IMR-90 (cell line): ENCODE measurements at regions not wholly inside any gene's neighbourhood (a gene's known extent, or its start where the extent isn't known, plus 50 kb on each side); places are given as distances from the start of the nearest gene placed in this dataset.

Experiments
- ATAC-seq: fragments of 200-7000 bp; cut with Tn5 transposase; 2 replicates; pipeline ENCODE4 v1.9.1; 2020; ENCODE audit warnings: low read depth, mild to moderate bottlenecking, moderate library complexity
- BruUV-seq: library from RNA; stranded (reverse); fragments of 400-500 nt; replicated peaks from 2 replicates; lab custom pipeline; 2021; lab: Mats Ljungman, UMichigan
- CTCF ChIA-PET: fragments of 300-600 bp; formaldehyde crosslinking; extraction: SDS; loops from one replicate; lab custom pipeline; 2021; ENCODE audit warnings: antibody characterized with exemption; lab: Yijun Ruan, JAX
- POLR2A ChIA-PET: fragments of 300-600 bp; sonication (Branson Sonifier 250); formaldehyde crosslinking; loops from one replicate; lab custom pipeline; 2022; ENCODE audit warnings: antibody characterized with exemption; ENCODE audit not compliant: unreplicated experiment; lab: Charles Lee
- DNase-seq: peaks from one replicate; pipeline ENCODE4 v3.0.0; 2013
- H2AFZ ChIP-seq: replicated peaks from 2 replicates; pipeline ENCODE3; 2013; ENCODE audit warnings: low read length, mild to moderate bottlenecking; ENCODE audit not compliant: poor library complexity
- H2AK5ac ChIP-seq: 2 replicates; pipeline ENCODE4 v1.6.1; 2013; ENCODE audit warnings: low read depth, low read length, inconsistent platforms
- H2AK9ac ChIP-seq: replicated peaks from 2 replicates; pipeline ENCODE3; 2013; ENCODE audit warnings: mild to moderate bottlenecking, low read depth, low read length, moderate library complexity; ENCODE audit not compliant: poor library complexity
- H2BK120ac ChIP-seq: 2 replicates; pipeline ENCODE4 v1.6.1; 2013; ENCODE audit warnings: low read depth, low read length, inconsistent platforms
- H2BK15ac ChIP-seq: 3 replicates; pipeline ENCODE4 v1.6.1; 2013; ENCODE audit warnings: low read depth, low read length, inconsistent platforms
- H2BK20ac ChIP-seq: 2 replicates; pipeline ENCODE4 v1.6.1; 2013; ENCODE audit warnings: low read depth, mild to moderate bottlenecking, inconsistent platforms, low read length, moderate library complexity
- H2BK5ac ChIP-seq: 2 replicates; pipeline ENCODE4 v1.6.1; 2013; ENCODE audit warnings: mild to moderate bottlenecking, low read depth, low read length, inconsistent platforms; ENCODE audit not compliant: poor library complexity, severe bottlenecking
- H3K14ac ChIP-seq: replicated peaks from 2 replicates; pipeline ENCODE4 v1.6.1; 2013; ENCODE audit warnings: low read depth, low read length, inconsistent platforms
- H3K18ac ChIP-seq: 2 replicates; pipeline ENCODE4 v1.6.1; 2013; ENCODE audit warnings: low read depth, low read length, control low read depth
- H3K23ac ChIP-seq: 2 replicates; pipeline ENCODE4 v1.6.1; 2013; ENCODE audit warnings: low read depth, low read length, inconsistent platforms
- H3K27ac ChIP-seq: 2 replicates; pipeline ENCODE4 v1.5.1; 2013; ENCODE audit warnings: mild to moderate bottlenecking, control low read depth, low read length; ENCODE audit not compliant: insufficient read depth
- H3K27me3 ChIP-seq: 2 replicates; pipeline ENCODE4 v1.6.1; 2013; ENCODE audit warnings: low read length; ENCODE audit not compliant: control insufficient read depth, insufficient read depth
- H3K36me3 ChIP-seq: 2 replicates; pipeline ENCODE4 v1.6.1; 2013; ENCODE audit warnings: low read length, mixed read lengths; ENCODE audit not compliant: control insufficient read depth, insufficient read depth
- H3K4ac ChIP-seq: 2 replicates; pipeline ENCODE4 v1.6.1; 2013; ENCODE audit warnings: low read depth, low read length, inconsistent platforms
- H3K4me1 ChIP-seq: 2 replicates; pipeline ENCODE4 v1.6.1; 2013; ENCODE audit warnings: low read length, mixed read lengths; ENCODE audit not compliant: control insufficient read depth, insufficient read depth
- H3K4me2 ChIP-seq: 2 replicates; pipeline ENCODE4 v1.6.1; 2013; ENCODE audit warnings: low read depth, mild to moderate bottlenecking, control low read depth, low read length, moderate library complexity
- H3K4me3 ChIP-seq: 2 replicates; pipeline ENCODE4 v1.5.1; 2013; ENCODE audit warnings: low read depth, mild to moderate bottlenecking, control low read depth, low read length, moderate library complexity; ENCODE audit not compliant: insufficient read depth
- H3K56ac ChIP-seq: 2 replicates; pipeline ENCODE4 v1.6.1; 2013; ENCODE audit warnings: low read length, inconsistent platforms; ENCODE audit not compliant: insufficient read depth; ENCODE audit errors: extremely low read depth
- H3K79me1 ChIP-seq, 2 experiments: 2 replicates each; pipeline ENCODE4 v1.6.1; 2013; ENCODE audit warnings: low read length in 2 of 2, inconsistent platforms in 1 of 2, low read depth in 1 of 2
- H3K9ac ChIP-seq: 2 replicates; pipeline ENCODE4 v1.6.1; 2013; ENCODE audit warnings: low read depth, low read length, control low read depth
- H3K9me1 ChIP-seq: 2 replicates; pipeline ENCODE4 v1.6.1; 2013; ENCODE audit warnings: low read length, inconsistent platforms; ENCODE audit not compliant: insufficient read depth
- H3K9me3 ChIP-seq: 2 replicates; pipeline ENCODE4 v1.6.1; 2013; ENCODE audit warnings: low read length; ENCODE audit not compliant: control insufficient read depth, insufficient read depth
- H4K20me1 ChIP-seq: 2 replicates; pipeline ENCODE4 v1.6.1; 2013; ENCODE audit warnings: low read length, inconsistent platforms; ENCODE audit not compliant: insufficient read depth
- H4K5ac ChIP-seq: 2 replicates; pipeline ENCODE4 v1.6.1; 2013; ENCODE audit warnings: mild to moderate bottlenecking, low read depth, low read length, control low read depth
- H4K8ac ChIP-seq, 2 experiments: 2 replicates each; pipeline ENCODE4 v1.6.1; 2013; ENCODE audit warnings: low read depth in 2 of 2, low read length in 2 of 2, control low read depth in 1 of 2, inconsistent platforms in 1 of 2
- H4K91ac ChIP-seq: 2 replicates; pipeline ENCODE4 v1.6.1; 2013; ENCODE audit warnings: low read depth, low read length, inconsistent platforms; ENCODE audit not compliant: insufficient read depth
- CHD1 ChIP-seq: IDR thresholded peaks from 2 replicates; pipeline ENCODE4 v1.6.1; 2012; ENCODE audit warnings: low read depth, low read length, improper control_type of control experiment
- NFE2L2 ChIP-seq: fragments of 150-350 bp; IDR thresholded peaks from 2 replicates; pipeline ENCODE4 v1.6.1; 2016; ENCODE audit warnings: low read depth, mild to moderate bottlenecking, low read length
- RAD21 ChIP-seq: IDR thresholded peaks from 2 replicates; pipeline ENCODE4 v1.6.1; 2012; ENCODE audit warnings: low read length, improper control_type of control experiment
- SMC3 ChIP-seq: fragments of 150-350 bp; IDR thresholded peaks from 2 replicates; pipeline ENCODE4 v1.6.1; 2016; ENCODE audit warnings: low read depth, mild to moderate bottlenecking, antibody characterized with exemption, low read length, moderate library complexity
- WGBS, 2 experiments: methylation state at CpG; one replicate each; pipeline versions ENCODE4 v1.1.5 to v1.1.7; 2013; ENCODE audit warnings: missing lambda C conversion rate in 2 of 2; ENCODE audit not compliant: insufficient read length in 1 of 2; ENCODE audit errors: extremely low coverage in 2 of 2; 5-methylcytosine and 5-hydroxymethylcytosine counted together
- dilution Hi-C: fragments of 300-500 bp; cut with HindIII; formaldehyde crosslinking; loops from one replicate; pipeline ENCODE4 v1.14.3; 2018; ENCODE audit warnings: low sequenced_read_pairs; ENCODE audit not compliant: unreplicated experiment
- in situ Hi-C: fragments of 300-500 bp; cut with MboI; formaldehyde crosslinking; loops from 3 replicates; pipeline ENCODE4 v1.14.3; 2019; ENCODE audit warnings: low sequenced_read_pairs, inconsistent platforms, mixed read lengths
- intact Hi-C: fragments of 100-400 bp; cut with micrococcal nuclease; formaldehyde crosslinking; loops from 2 replicates; pipeline ENCODE4 v1.10.0; 2022

GRCh38 chr20:12391099-12391498 is 473.4 kb downstream of the BTBD3 start:
- H2BK120ac ChIP-seq, result no peak overlapping the region
- no peak overlapping the region for H3K23ac ChIP-seq
- H4K8ac ChIP-seq, result no peak overlapping the region
- H3K4me2 ChIP-seq, result no peak overlapping the region
- no peak overlapping the region for H3K4ac ChIP-seq
- no peak overlapping the region for H3K9ac ChIP-seq
- no TSS peak for BruUV-seq
- H2AK5ac ChIP-seq, result no peak overlapping the region
- H3K36me3 ChIP-seq, result no peaks in the 10 kb centered on the region
- CTCF ChIA-PET, result no interaction called here
- no peaks in the 10 kb centered on the region for H3K27me3 ChIP-seq
- no peak overlapping the region for H3K4me3 ChIP-seq
- POLR2A ChIA-PET, result no interaction called here
- ATAC-seq (no peak), DNase-seq (no peak)
- no peak overlapping the region for H3K14ac ChIP-seq
- peaks cover 17% of the 10 kb centered on the region for H3K9me3 ChIP-seq
- dilution Hi-C loops, result no loop called here
- H2AFZ ChIP-seq, result no peak overlapping the region
- H2AK9ac ChIP-seq, result no peak overlapping the region
- no peak overlapping the region for H2BK15ac ChIP-seq
- no peak overlapping the region for H3K18ac ChIP-seq
- in situ Hi-C loops, result no loop called here
- no peak overlapping the region for H3K56ac ChIP-seq
- WGBS, 2 experiments, result no CpG with 5 or more reads among the region's 1 CpG
- TF ChIP-seq RAD21, result no peak
- no peak for TF ChIP-seq SMC3
- TF ChIP-seq CHD1, result no peak
- TF ChIP-seq NFE2L2, result no peak
- no peak overlapping the region for H3K27ac ChIP-seq
- H2BK20ac ChIP-seq, result no peak overlapping the region
- H3K4me1 ChIP-seq, result no peaks in the 10 kb centered on the region
- no peak overlapping the region for H2BK5ac ChIP-seq
- no peak overlapping the region for H4K91ac ChIP-seq
- H4K20me1 ChIP-seq, result no peaks in the 10 kb centered on the region
- intact Hi-C loops, result no loop called here
- no peaks in the 10 kb centered on the region for H3K79me1 ChIP-seq
- H4K5ac ChIP-seq, result no peak overlapping the region
- no peaks in the 10 kb centered on the region for H3K9me1 ChIP-seq
